OCI-LY1 (cell line): ENCODE measurements at regions not wholly inside any gene's neighbourhood (a gene's known extent, or its start where the extent isn't known, plus 50 kb on each side); places are given as distances from the start of the nearest gene placed in this dataset.

Experiments
- EZH2 ChIP-seq: fragments of 200-600 bp; sonication (generic), shearing (Covaris generic); IDR thresholded peaks from 2 replicates; pipeline ENCODE4 v1.8.0; 2017; ENCODE audit warnings: borderline replicate concordance, mixed run types, mild to moderate bottlenecking, antibody characterized with exemption, low read length, moderate library complexity, mixed read lengths
- TF ChIP-seq, protein P1 (sequence below): fragments of 200-600 bp; sonication (generic), shearing (Covaris generic); IDR thresholded peaks from 2 replicates; pipeline ENCODE4 v1.5.1; 2017; ENCODE audit warnings: mild to moderate bottlenecking, antibody characterized with exemption, low read length, moderate library complexity, mixed read lengths

DNA sequence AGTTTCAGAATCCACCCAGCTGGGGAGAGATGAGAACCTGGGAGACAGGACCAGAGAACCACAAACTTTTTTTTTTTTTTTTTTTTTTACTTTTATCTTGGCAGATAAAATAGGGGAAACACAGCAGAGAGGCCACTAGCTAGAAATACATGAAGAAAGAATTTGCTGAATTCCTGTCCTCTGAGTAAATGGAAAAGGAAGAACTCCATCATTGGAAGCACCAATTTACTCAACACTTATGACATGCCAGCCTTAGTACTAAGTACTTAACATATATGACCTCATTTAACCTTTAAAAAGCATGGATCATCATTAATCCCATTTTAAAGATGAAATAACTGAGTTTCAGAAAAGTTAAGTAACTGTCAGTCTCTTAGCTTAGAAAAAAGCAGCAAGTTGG, 343.0 kb upstream of the NPSR1 start:
- TF ChIP-seq, protein P1, sequence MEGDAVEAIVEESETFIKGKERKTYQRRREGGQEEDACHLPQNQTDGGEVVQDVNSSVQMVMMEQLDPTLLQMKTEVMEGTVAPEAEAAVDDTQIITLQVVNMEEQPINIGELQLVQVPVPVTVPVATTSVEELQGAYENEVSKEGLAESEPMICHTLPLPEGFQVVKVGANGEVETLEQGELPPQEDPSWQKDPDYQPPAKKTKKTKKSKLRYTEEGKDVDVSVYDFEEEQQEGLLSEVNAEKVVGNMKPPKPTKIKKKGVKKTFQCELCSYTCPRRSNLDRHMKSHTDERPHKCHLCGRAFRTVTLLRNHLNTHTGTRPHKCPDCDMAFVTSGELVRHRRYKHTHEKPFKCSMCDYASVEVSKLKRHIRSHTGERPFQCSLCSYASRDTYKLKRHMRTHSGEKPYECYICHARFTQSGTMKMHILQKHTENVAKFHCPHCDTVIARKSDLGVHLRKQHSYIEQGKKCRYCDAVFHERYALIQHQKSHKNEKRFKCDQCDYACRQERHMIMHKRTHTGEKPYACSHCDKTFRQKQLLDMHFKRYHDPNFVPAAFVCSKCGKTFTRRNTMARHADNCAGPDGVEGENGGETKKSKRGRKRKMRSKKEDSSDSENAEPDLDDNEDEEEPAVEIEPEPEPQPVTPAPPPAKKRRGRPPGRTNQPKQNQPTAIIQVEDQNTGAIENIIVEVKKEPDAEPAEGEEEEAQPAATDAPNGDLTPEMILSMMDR, result no peak
- TF ChIP-seq EZH2, result no peak
